Kidney (tissue), 13 donors: ENCODE measurements at regions not wholly inside any gene's neighbourhood (a gene's known extent, or its start where the extent isn't known, plus 50 kb on each side); places are given as distances from the start of the nearest gene placed in this dataset.

ENCODE experiments used
- DNase-seq, 5 donors: peaks; one replicate each; pipeline ENCODE4 v3.0.0-alpha.2; 2013 to 2020
- FAIRE-seq: peaks from 2 replicates; lab custom pipeline; 2012; peaks lifted over from hg19 to GRCh38; lab: Jason Lieb, UNC
- H3K27ac ChIP-seq, 2 donors: one replicate each; pipeline ENCODE4 v1.7.0; 2013; ENCODE audit warnings: low read depth in 2 of 2, low read length in 2 of 2, inconsistent platforms in 1 of 2
- H3K27me3 ChIP-seq: one replicate; pipeline ENCODE4 v1.7.1; 2013; ENCODE audit warnings: low read length, inconsistent platforms; ENCODE audit not compliant: control insufficient read depth, insufficient read depth
- H3K36me3 ChIP-seq, 3 donors: one replicate each; pipeline versions ENCODE4 v1.7.0 to v1.7.1; 2013; ENCODE audit warnings: low read length in 3 of 3, control low read depth in 1 of 3, inconsistent platforms in 1 of 3; ENCODE audit not compliant: insufficient read depth in 3 of 3, control insufficient read depth in 2 of 3
- H3K4me1 ChIP-seq, 3 donors: one replicate each; pipeline versions ENCODE4 v1.7.0 to v1.7.1; 2013; ENCODE audit warnings: low read length in 3 of 3, inconsistent platforms in 1 of 3, low read depth in 1 of 3; ENCODE audit not compliant: control insufficient read depth in 2 of 3, insufficient read depth in 2 of 3
- H3K4me3 ChIP-seq, 3 donors: one replicate each; pipeline versions ENCODE4 v1.7.0 to v1.8.1; 2013; ENCODE audit warnings: low read length in 3 of 3, control low read depth in 1 of 3, inconsistent platforms in 1 of 3
- H3K9ac ChIP-seq, 3 donors: one replicate each; pipeline versions ENCODE4 v1.7.0 to v1.7.1; 2013; ENCODE audit warnings: low read length in 3 of 3, control low read depth in 1 of 3, inconsistent platforms in 1 of 3
- H3K9me3 ChIP-seq, 3 donors: one replicate each; pipeline versions ENCODE4 v1.7.0 to v1.7.1; 2013; ENCODE audit warnings: low read length in 3 of 3, control low read depth in 1 of 3, inconsistent platforms in 1 of 3; ENCODE audit not compliant: control insufficient read depth in 2 of 3, insufficient read depth in 1 of 3
- intact Hi-C: fragments of 100-400 bp; cut with DNase I; formaldehyde crosslinking; loops from one replicate; pipeline ENCODE4 v1.11.1; 2022
- TF ChIP-seq, protein P1 (sequence below): IDR thresholded peaks from 3 replicates; pipeline ENCODE4 v1.5.1; 2012; ENCODE audit warnings: mild to moderate bottlenecking, moderate library complexity, borderline replicate concordance; ENCODE audit not compliant: insufficient read depth; ENCODE audit errors: extremely low read depth
- donor health status: control.
- donor health status: control.
- donor health status: control.
- donor health status: control.
- donor health status: control.
- donor health status: DM: yes; HTN: yes; CAD: no.
- donor health status: Normal renal cell carcinoma (clear cell type).

GRCh38 chr13:73300718-73301425 lies 242.1 kb downstream of the KLF5 start:
- Histone ChIP-seq H3K27ac (no peak overlapping the region), H3K4me3 (no peak overlapping the region), H3K4me1 (peaks cover 0 to 14% (median 0%) of the 10 kb centered on the region in 3 donors), H3K27me3 (no peaks in the 10 kb centered on the region), H3K9ac (no peak overlapping the region), H3K9me3 (no peaks in the 10 kb centered on the region), H3K36me3 (no peaks in the 10 kb centered on the region)
- intact Hi-C loops: no loop called here
- DNase-seq (peak in 1 of 5 donors; percentile 18), FAIRE-seq (peak; percentile 68)
- TF ChIP-seq, protein P1, sequence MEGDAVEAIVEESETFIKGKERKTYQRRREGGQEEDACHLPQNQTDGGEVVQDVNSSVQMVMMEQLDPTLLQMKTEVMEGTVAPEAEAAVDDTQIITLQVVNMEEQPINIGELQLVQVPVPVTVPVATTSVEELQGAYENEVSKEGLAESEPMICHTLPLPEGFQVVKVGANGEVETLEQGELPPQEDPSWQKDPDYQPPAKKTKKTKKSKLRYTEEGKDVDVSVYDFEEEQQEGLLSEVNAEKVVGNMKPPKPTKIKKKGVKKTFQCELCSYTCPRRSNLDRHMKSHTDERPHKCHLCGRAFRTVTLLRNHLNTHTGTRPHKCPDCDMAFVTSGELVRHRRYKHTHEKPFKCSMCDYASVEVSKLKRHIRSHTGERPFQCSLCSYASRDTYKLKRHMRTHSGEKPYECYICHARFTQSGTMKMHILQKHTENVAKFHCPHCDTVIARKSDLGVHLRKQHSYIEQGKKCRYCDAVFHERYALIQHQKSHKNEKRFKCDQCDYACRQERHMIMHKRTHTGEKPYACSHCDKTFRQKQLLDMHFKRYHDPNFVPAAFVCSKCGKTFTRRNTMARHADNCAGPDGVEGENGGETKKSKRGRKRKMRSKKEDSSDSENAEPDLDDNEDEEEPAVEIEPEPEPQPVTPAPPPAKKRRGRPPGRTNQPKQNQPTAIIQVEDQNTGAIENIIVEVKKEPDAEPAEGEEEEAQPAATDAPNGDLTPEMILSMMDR: no peak

DNA sequence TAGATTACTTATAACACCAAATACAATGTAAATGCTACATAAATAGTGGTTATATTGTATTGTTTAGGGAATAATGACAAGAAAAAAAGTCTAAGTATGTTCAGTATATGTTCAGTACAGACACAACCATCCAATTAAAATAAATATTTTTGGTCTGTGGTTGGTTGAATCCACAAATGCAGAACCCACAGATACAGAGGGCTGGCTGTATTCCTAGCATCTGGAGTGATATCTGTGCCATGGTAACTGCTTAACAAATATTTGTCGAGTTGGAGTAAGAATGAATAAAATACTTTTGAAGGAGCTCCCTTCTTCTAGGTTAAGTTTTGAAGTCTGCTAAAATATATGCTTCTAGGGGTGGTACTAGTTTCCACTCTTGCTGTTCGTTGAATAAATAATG lies 241.0 kb downstream of the KLF5 start:
- intact Hi-C loops: no loop called here
- TF ChIP-seq, protein P1: no peak
- Histone ChIP-seq H3K9me3 (no peaks in the 10 kb centered on the region), H3K27me3 (no peaks in the 10 kb centered on the region), H3K4me3 (no peak overlapping the region), H3K27ac (no peak overlapping the region), H3K36me3 (no peaks in the 10 kb centered on the region), H3K9ac (no peak overlapping the region), H3K4me1 (peaks cover 0 to 14% (median 0%) of the 10 kb centered on the region in 3 donors)
- DNase-seq: no peak
- FAIRE-seq: no peak

DNA sequence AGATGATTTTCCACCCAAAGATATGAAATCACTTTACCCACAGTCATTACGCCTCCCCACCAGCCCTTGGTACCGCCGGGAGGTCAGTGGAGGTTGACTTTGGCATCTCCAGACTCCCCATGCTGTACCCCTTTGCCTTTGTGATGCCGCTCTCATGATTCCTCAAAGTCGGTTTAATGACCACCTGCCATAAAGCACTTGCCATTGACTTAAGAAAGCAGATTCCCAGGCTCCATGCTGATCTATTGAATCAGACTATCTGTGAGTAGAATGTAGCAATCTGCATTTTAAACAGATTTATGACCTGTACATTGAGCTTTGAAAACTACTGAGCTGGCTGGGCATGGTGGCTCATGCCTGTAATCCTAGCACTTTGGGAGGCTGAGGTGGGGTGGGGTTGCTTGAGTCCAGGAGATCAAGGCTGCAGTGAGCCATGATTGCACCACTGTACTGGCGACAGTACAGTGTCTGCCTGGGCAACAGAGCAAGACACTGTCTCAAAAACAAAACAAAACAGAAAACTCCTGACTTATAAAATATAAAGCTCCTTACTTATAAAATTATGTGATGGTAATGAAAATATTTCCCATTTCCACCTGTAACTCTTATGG lies 235.2 kb downstream of the KLF5 start:
- Histone ChIP-seq H3K27ac (no peak overlapping the region), H3K4me1 (no peaks in the 10 kb centered on the region), H3K36me3 (no peaks in the 10 kb centered on the region), H3K9me3 (no peaks in the 10 kb centered on the region), H3K9ac (no peak overlapping the region), H3K4me3 (no peak overlapping the region), H3K27me3 (no peaks in the 10 kb centered on the region)
- FAIRE-seq (no peak), DNase-seq (no peak)
- TF ChIP-seq, protein P1: no peak
- intact Hi-C loops: no loop called here
